Mesenchymal stem cell (in vitro differentiated cells and primary cell): ENCODE measurements at regions not wholly inside any gene's neighbourhood (a gene's known extent, or its start where the extent isn't known, plus 50 kb on each side); places are given as distances from the start of the nearest gene placed in this dataset.

Experiments
- DNase-seq: peaks from one replicate; pipeline ENCODE4 v3.0.0-alpha.2; 2013
- H2AFZ ChIP-seq: one replicate; pipeline ENCODE4 v1.6.1; 2013; ENCODE audit warnings: low read depth, mild to moderate bottlenecking, control low read depth, inconsistent platforms, low read length, moderate library complexity
- H2AK5ac ChIP-seq: 2 replicates; pipeline ENCODE4 v1.6.1; 2013; ENCODE audit warnings: low read length, moderate library complexity, mild to moderate bottlenecking, inconsistent platforms; ENCODE audit not compliant: severe bottlenecking
- H2BK120ac ChIP-seq: one replicate; pipeline ENCODE4 v1.6.1; 2013; ENCODE audit warnings: low read depth, mild to moderate bottlenecking, inconsistent platforms, low read length, moderate library complexity
- H2BK12ac ChIP-seq, 2 experiments: one replicate each; pipeline ENCODE4 v1.6.1; 2013; ENCODE audit warnings: inconsistent platforms in 2 of 2, low read length in 2 of 2, mild to moderate bottlenecking in 2 of 2, moderate library complexity in 2 of 2, control low read depth in 1 of 2
- H2BK15ac ChIP-seq: one replicate; pipeline ENCODE4 v1.6.1; 2013; ENCODE audit warnings: mild to moderate bottlenecking, low read depth, inconsistent platforms; ENCODE audit not compliant: poor library complexity, severe bottlenecking
- H2BK5ac ChIP-seq: 2 replicates; pipeline ENCODE4 v1.6.1; 2013; ENCODE audit warnings: low read depth, mild to moderate bottlenecking, low read length, control low read depth, inconsistent platforms; ENCODE audit not compliant: poor library complexity, severe bottlenecking
- H3K14ac ChIP-seq, 2 experiments: one replicate each; pipeline ENCODE4 v1.6.1; 2013; ENCODE audit warnings: inconsistent platforms in 2 of 2, low read length in 2 of 2, control low read depth in 1 of 2, mild to moderate bottlenecking in 1 of 2, moderate library complexity in 1 of 2
- H3K18ac ChIP-seq, 2 experiments: one replicate each; pipeline ENCODE4 v1.6.1; 2013; ENCODE audit warnings: inconsistent platforms in 2 of 2, low read length in 2 of 2, control low read depth in 1 of 2, low read depth in 1 of 2, mild to moderate bottlenecking in 1 of 2
- H3K23ac ChIP-seq, 2 experiments: one replicate each; pipeline ENCODE4 v1.6.1; 2013; ENCODE audit warnings: inconsistent platforms in 2 of 2, low read length in 2 of 2, mild to moderate bottlenecking in 2 of 2, moderate library complexity in 2 of 2, control low read depth in 1 of 2
- H3K27ac ChIP-seq: 2 replicates; pipeline ENCODE4 v1.5.1; 2013; ENCODE audit warnings: mild to moderate bottlenecking, moderate library complexity, low read length, control low read depth, inconsistent platforms; ENCODE audit not compliant: poor library complexity, severe bottlenecking
- H3K27me3 ChIP-seq, 2 experiments: 2 replicates each; pipeline versions ENCODE4 v1.6.1 to v1.7.0; 2013; ENCODE audit warnings: low read length in 2 of 2, mild to moderate bottlenecking in 2 of 2, moderate library complexity in 2 of 2, control low read depth in 1 of 2, inconsistent platforms in 1 of 2; ENCODE audit not compliant: control insufficient read depth in 1 of 2, insufficient read depth in 1 of 2
- H3K36me3 ChIP-seq, 2 experiments: 2 replicates each; pipeline versions ENCODE4 v1.6.1 to v1.7.0; 2013; ENCODE audit warnings: low read length in 2 of 2, control low read depth in 1 of 2, inconsistent platforms in 1 of 2, low read depth in 1 of 2, mild to moderate bottlenecking in 1 of 2; ENCODE audit not compliant: insufficient read depth in 2 of 2, control insufficient read depth in 1 of 2
- H3K4ac ChIP-seq, 2 experiments: one replicate each; pipeline ENCODE4 v1.6.1; 2013; ENCODE audit warnings: inconsistent platforms in 2 of 2, low read length in 2 of 2, mild to moderate bottlenecking in 2 of 2, moderate library complexity in 2 of 2, control low read depth in 1 of 2, low read depth in 1 of 2
- H3K4me1 ChIP-seq: 2 replicates; pipeline ENCODE4 v1.6.1; 2013; ENCODE audit warnings: low read depth, low read length, control low read depth; ENCODE audit not compliant: control insufficient read depth, insufficient read depth
- H3K4me2 ChIP-seq: 2 replicates; pipeline ENCODE4 v1.6.1; 2013; ENCODE audit warnings: low read length, mild to moderate bottlenecking, inconsistent platforms; ENCODE audit not compliant: poor library complexity, severe bottlenecking
- H3K4me3 ChIP-seq, 2 experiments: 2 replicates each; pipeline versions ENCODE4 v1.5.1 to v1.7.0; 2013; ENCODE audit warnings: low read length in 2 of 2, mild to moderate bottlenecking in 2 of 2, control low read depth in 1 of 2, low read depth in 1 of 2; ENCODE audit not compliant: insufficient read depth in 1 of 2
- H3K79me1 ChIP-seq: replicated peaks from 2 replicates; pipeline ENCODE4 v1.6.1; 2013; ENCODE audit warnings: mild to moderate bottlenecking, control low read depth, low read length, inconsistent platforms; ENCODE audit not compliant: poor library complexity, severe bottlenecking
- H3K9ac ChIP-seq: 2 replicates; pipeline ENCODE4 v1.7.0; 2013; ENCODE audit warnings: mild to moderate bottlenecking, low read length, moderate library complexity
- H3K9me3 ChIP-seq: 2 replicates; pipeline ENCODE4 v1.7.0; 2013; ENCODE audit warnings: mild to moderate bottlenecking, low read length; ENCODE audit not compliant: control insufficient read depth
- H4K8ac ChIP-seq: one replicate; pipeline ENCODE4 v1.6.1; 2013; ENCODE audit warnings: inconsistent platforms, mild to moderate bottlenecking, low read length, moderate library complexity
- H4K91ac ChIP-seq: one replicate; pipeline ENCODE4 v1.6.1; 2013; ENCODE audit warnings: mild to moderate bottlenecking, low read length, inconsistent platforms
- WGBS: methylation state at CpG from one replicate; pipeline ENCODE4 v1.1.7; 2013; ENCODE audit warnings: mixed read lengths; 5-methylcytosine and 5-hydroxymethylcytosine counted together

DNA sequence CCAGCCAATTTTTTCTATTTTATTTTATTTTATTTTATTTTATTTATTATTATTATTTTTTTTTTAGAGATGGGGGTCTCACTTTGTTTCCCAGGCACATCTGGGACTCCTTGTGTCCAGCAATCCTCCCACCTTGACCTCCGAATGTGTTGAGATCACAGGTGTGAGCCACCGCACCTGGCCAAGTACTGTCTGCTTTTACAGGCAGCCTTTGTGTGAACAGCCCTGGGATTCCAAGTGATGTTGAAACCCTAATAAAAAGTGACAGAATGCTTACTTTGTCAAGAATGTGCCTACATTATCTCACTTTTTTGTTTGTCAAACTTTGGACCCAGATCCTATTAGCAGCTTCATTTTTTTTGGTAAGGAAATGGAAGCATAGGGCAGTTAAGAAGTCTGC, 220.1 kb upstream of the EDNRB start:
- Histone ChIP-seq H3K36me3 (no peaks in the 10 kb centered on the region), H2BK15ac (no peak overlapping the region), H3K27me3 (no peaks in the 10 kb centered on the region), H3K4me1 (peaks cover 1% of the 10 kb centered on the region), H3K9ac (no peak overlapping the region), H4K8ac (no peak overlapping the region), H3K79me1 (no peaks in the 10 kb centered on the region), H3K18ac (no peak overlapping the region), H2BK120ac (no peak overlapping the region), H2AFZ (no peak overlapping the region), H4K91ac (no peak overlapping the region), H2AK5ac (no peak overlapping the region), H3K14ac (no peak overlapping the region), H3K4me3 (no peak overlapping the region), H2BK12ac (no peak overlapping the region), H3K4me2 (no peak overlapping the region), H2BK5ac (no peak overlapping the region), H3K9me3 (no peaks in the 10 kb centered on the region), H3K23ac (no peak overlapping the region), H3K4ac (no peak overlapping the region), H3K27ac (no peak overlapping the region)
- WGBS = 96% methylated on average over 2 of the region's 2 CpGs
- no peak for DNase-seq

GRCh38 chr13:78137404-78138142, 218.9 kb upstream of the EDNRB start:
- Histone ChIP-seq H3K27ac (no peak overlapping the region), H4K91ac (no peak overlapping the region), H2AFZ (no peak overlapping the region), H3K4me2 (no peak overlapping the region), H3K4me1 (peaks cover 1% of the 10 kb centered on the region), H3K27me3 (no peaks in the 10 kb centered on the region), H3K9ac (peak overlapping the region; percentile 41), H3K79me1 (no peaks in the 10 kb centered on the region), H2BK120ac (no peak overlapping the region), H3K4ac (no peak overlapping the region), H3K18ac (no peak overlapping the region), H2AK5ac (no peak overlapping the region), H2BK12ac (no peak overlapping the region), H3K36me3 (no peaks in the 10 kb centered on the region), H2BK5ac (no peak overlapping the region), H3K9me3 (no peaks in the 10 kb centered on the region), H3K4me3 (no peak overlapping the region), H4K8ac (no peak overlapping the region), H3K14ac (no peak overlapping the region), H3K23ac (no peak overlapping the region), H2BK15ac (peak overlapping the region; percentile 63)
- DNase-seq = peak; percentile 80
- 14% methylated on average over 6 of the region's 6 CpGs for WGBS

- no peak overlapping the region for H2BK12ac ChIP-seq
- H2AK5ac ChIP-seq = no peak overlapping the region
- no peak overlapping the region for H3K4me3 ChIP-seq
- H4K91ac ChIP-seq = no peak overlapping the region
- no peaks in the 10 kb centered on the region for H3K79me1 ChIP-seq
- no peak overlapping the region for H3K14ac ChIP-seq
- no peak for DNase-seq
- no peak overlapping the region for H2BK120ac ChIP-seq
- no peak overlapping the region for H2AFZ ChIP-seq
- no peak overlapping the region for H3K9ac ChIP-seq
- H3K9me3 ChIP-seq = no peaks in the 10 kb centered on the region
- no peak overlapping the region for H3K27ac ChIP-seq
- no peak overlapping the region for H2BK15ac ChIP-seq
- no peak overlapping the region for H3K4ac ChIP-seq
- no peaks in the 10 kb centered on the region for H3K27me3 ChIP-seq
- H2BK5ac ChIP-seq = no peak overlapping the region
- 50% methylated on average over 1 of the region's 3 CpGs for WGBS
- no peak overlapping the region for H3K23ac ChIP-seq
- H3K18ac ChIP-seq = no peak overlapping the region
- peaks cover 1% of the 10 kb centered on the region for H3K4me1 ChIP-seq
- no peaks in the 10 kb centered on the region for H3K36me3 ChIP-seq
- H3K4me2 ChIP-seq = no peak overlapping the region
- H4K8ac ChIP-seq = no peak overlapping the region
These were observed 218.3 kb upstream of the EDNRB start for GRCh38 chr13:78136966-78137365.

DNA sequence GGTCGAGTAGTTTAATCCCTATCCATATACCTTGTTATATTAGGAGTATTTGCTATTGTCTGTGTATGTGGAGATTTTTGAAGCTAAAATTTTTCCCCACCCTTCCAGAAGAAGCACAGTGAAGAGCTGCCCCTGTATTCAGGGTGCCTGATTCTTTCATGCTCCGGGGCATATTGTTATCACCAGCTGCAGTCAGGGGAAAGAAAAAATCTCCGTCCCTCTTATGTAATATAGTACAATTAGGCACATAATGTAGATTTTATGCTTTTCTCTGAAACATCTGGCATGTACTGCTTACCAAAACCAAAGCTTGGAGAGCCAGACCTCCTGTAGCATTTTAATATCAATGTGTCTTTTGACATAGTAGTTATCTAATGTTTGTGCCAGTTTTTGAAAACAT, 214.9 kb upstream of the EDNRB start:
- Histone ChIP-seq H2BK5ac (no peak overlapping the region), H3K18ac (no peak overlapping the region), H4K8ac (no peak overlapping the region), H2BK15ac (no peak overlapping the region), H3K27me3 (no peaks in the 10 kb centered on the region), H3K14ac (no peak overlapping the region), H3K4ac (no peak overlapping the region), H3K4me2 (no peak overlapping the region), H4K91ac (no peak overlapping the region), H3K4me3 (no peak overlapping the region), H3K4me1 (peaks cover 1% of the 10 kb centered on the region), H2BK12ac (no peak overlapping the region), H3K9ac (no peak overlapping the region), H3K36me3 (no peaks in the 10 kb centered on the region), H2AFZ (no peak overlapping the region), H3K27ac (no peak overlapping the region), H3K9me3 (no peaks in the 10 kb centered on the region), H3K23ac (no peak overlapping the region), H2BK120ac (no peak overlapping the region), H3K79me1 (no peaks in the 10 kb centered on the region), H2AK5ac (no peak overlapping the region)
- no CpG with 5 or more reads among the region's 3 CpGs for WGBS
- DNase-seq = no peak
